MM.1S (cell line): ENCODE measurements at regions not wholly inside any gene's neighbourhood (a gene's known extent, or its start where the extent isn't known, plus 50 kb on each side); places are given as distances from the start of the nearest gene placed in this dataset.

Source experiments
- DNase-seq: peaks from one replicate; pipeline ENCODE4 v3.0.0-alpha.2; 2015
- H2AFZ ChIP-seq: fragments of 300-600 bp; sonication (generic); 2 replicates; pipeline ENCODE4 v1.6.0; 2016; ENCODE audit warnings: antibody characterized with exemption, low read length
- H3F3A ChIP-seq: fragments of 300-600 bp; sonication (generic); 2 replicates; pipeline ENCODE4 v1.6.1; 2016; ENCODE audit warnings: mild to moderate bottlenecking, antibody characterized with exemption, low read length, moderate library complexity, mixed read lengths; ENCODE audit not compliant: insufficient read depth
- H3K27ac ChIP-seq: fragments of 300-600 bp; sonication (generic); 2 replicates; pipeline ENCODE4 v1.5.1; 2016; ENCODE audit warnings: mild to moderate bottlenecking, low read length
- H3K27me3 ChIP-seq: fragments of 300-600 bp; sonication (generic); replicated peaks from 2 replicates; pipeline ENCODE4 v1.6.0; 2016; ENCODE audit warnings: low read length; ENCODE audit not compliant: insufficient read depth
- H3K36me3 ChIP-seq: fragments of 300-600 bp; sonication (generic); replicated peaks from 2 replicates; pipeline ENCODE4 v1.6.1; 2016; ENCODE audit warnings: mild to moderate bottlenecking, low read length, mixed read lengths; ENCODE audit not compliant: insufficient read depth
- H3K4me1 ChIP-seq: fragments of 300-600 bp; sonication (generic); 2 replicates; pipeline ENCODE4 v1.6.1; 2016; ENCODE audit warnings: low read length, mixed read lengths
- H3K4me2 ChIP-seq: fragments of 300-600 bp; sonication (generic); 2 replicates; pipeline ENCODE4 v1.6.0; 2016; ENCODE audit warnings: low read depth, low read length
- H3K4me3 ChIP-seq: fragments of 300-600 bp; sonication (generic); 2 replicates; pipeline ENCODE4 v1.5.1; 2016; ENCODE audit warnings: low read length, mixed read lengths
- H3K79me2 ChIP-seq: fragments of 300-600 bp; sonication (generic); 2 replicates; pipeline ENCODE4 v1.6.1; 2016; ENCODE audit warnings: mixed run types, low read length, mixed read lengths
- H3K9ac ChIP-seq: fragments of 300-600 bp; sonication (generic); 2 replicates; pipeline ENCODE4 v1.6.1; 2016; ENCODE audit warnings: low read length, mixed read lengths
- H3K9me2 ChIP-seq: fragments of 300-600 bp; sonication (generic); replicated peaks from 2 replicates; pipeline ENCODE4 v1.6.1; 2016; ENCODE audit warnings: mild to moderate bottlenecking, low read length, mixed read lengths; ENCODE audit not compliant: insufficient read depth
- H3K9me3 ChIP-seq: fragments of 300-600 bp; sonication (generic); replicated peaks from 2 replicates; pipeline ENCODE4 v1.6.1; 2016; ENCODE audit warnings: mild to moderate bottlenecking, low read length, mixed read lengths; ENCODE audit not compliant: insufficient read depth
- H4K20me1 ChIP-seq: fragments of 300-600 bp; sonication (generic); 2 replicates; pipeline ENCODE4 v1.6.1; 2016; ENCODE audit warnings: mild to moderate bottlenecking, low read length, moderate library complexity, mixed read lengths; ENCODE audit not compliant: insufficient read depth
- CTCF ChIP-seq: fragments of 300-600 bp; sonication (generic); IDR thresholded peaks from 2 replicates; pipeline ENCODE4 v1.5.1; 2016; ENCODE audit warnings: antibody characterized with exemption, low read length, mixed read lengths
- EZH2 ChIP-seq: fragments of 300-600 bp; sonication (generic); optimal IDR thresholded peaks from 2 replicates; pipeline ENCODE3; 2017; ENCODE audit warnings: low read depth, mild to moderate bottlenecking, antibody characterized with exemption, low read length, mixed read lengths
- EZH2phosphoT487 ChIP-seq: fragments of 300-600 bp; sonication (generic); IDR thresholded peaks from 2 replicates; pipeline ENCODE4 v1.6.1; 2018; ENCODE audit warnings: antibody characterized with exemption, low read length

GRCh38 chr11:70779433-70780245 is 381.3 kb downstream of the CTTN start:
- H3K4me3 ChIP-seq = no peak overlapping the region
- H3F3A ChIP-seq = no peaks in the 10 kb centered on the region
- H3K9me3 ChIP-seq = no peaks in the 10 kb centered on the region
- H3K27ac ChIP-seq = no peak overlapping the region
- H3K4me2 ChIP-seq = no peak overlapping the region
- TF ChIP-seq CTCF = no peak
- TF ChIP-seq EZH2phosphoT487 = no peak
- no peak for TF ChIP-seq EZH2
- H2AFZ ChIP-seq = no peak overlapping the region
- no peaks in the 10 kb centered on the region for H3K36me3 ChIP-seq
- no peaks in the 10 kb centered on the region for H3K4me1 ChIP-seq
- H4K20me1 ChIP-seq = no peaks in the 10 kb centered on the region
- no peaks in the 10 kb centered on the region for H3K9me2 ChIP-seq
- no peak overlapping the region for H3K9ac ChIP-seq
- peaks cover 63% of the 10 kb centered on the region for H3K27me3 ChIP-seq
- no peak for DNase-seq
- H3K79me2 ChIP-seq = no peaks in the 10 kb centered on the region

GRCh38 chr11:70780246-70780535 is 381.9 kb downstream of the CTTN start:
- no peak for DNase-seq
- no peak overlapping the region for H3K9ac ChIP-seq
- H3K4me2 ChIP-seq = no peak overlapping the region
- no peak for TF ChIP-seq CTCF
- TF ChIP-seq EZH2phosphoT487 = no peak
- no peak for TF ChIP-seq EZH2
- no peak overlapping the region for H3K27ac ChIP-seq
- H3K36me3 ChIP-seq = no peaks in the 10 kb centered on the region
- no peaks in the 10 kb centered on the region for H3K4me1 ChIP-seq
- H3K9me2 ChIP-seq = no peaks in the 10 kb centered on the region
- no peak overlapping the region for H3K4me3 ChIP-seq
- no peaks in the 10 kb centered on the region for H4K20me1 ChIP-seq
- H3K79me2 ChIP-seq = no peaks in the 10 kb centered on the region
- peaks cover 62% of the 10 kb centered on the region for H3K27me3 ChIP-seq
- no peaks in the 10 kb centered on the region for H3K9me3 ChIP-seq
- H2AFZ ChIP-seq = no peak overlapping the region
- no peaks in the 10 kb centered on the region for H3F3A ChIP-seq

- no peaks in the 10 kb centered on the region for H4K20me1 ChIP-seq
- TF ChIP-seq EZH2 (no peak), EZH2phosphoT487 (no peak), CTCF (no peak)
- H3K79me2 ChIP-seq = no peaks in the 10 kb centered on the region
- DNase-seq = no peak
- no peak overlapping the region for H3K4me2 ChIP-seq
- H3F3A ChIP-seq = no peaks in the 10 kb centered on the region
- H3K9me2 ChIP-seq = no peaks in the 10 kb centered on the region
- no peaks in the 10 kb centered on the region for H3K36me3 ChIP-seq
- H3K9ac ChIP-seq = no peak overlapping the region
- no peak overlapping the region for H2AFZ ChIP-seq
- no peak overlapping the region for H3K27ac ChIP-seq
- no peak overlapping the region for H3K4me3 ChIP-seq
- no peaks in the 10 kb centered on the region for H3K4me1 ChIP-seq
- no peaks in the 10 kb centered on the region for H3K9me3 ChIP-seq
- peaks cover 54% of the 10 kb centered on the region for H3K27me3 ChIP-seq
These were observed 384.1 kb downstream of the CTTN start for GRCh38 chr11:70782401-70782913.
